ENCODE measurements at regions not wholly inside any gene's neighbourhood (a gene's known extent, or its start where the extent isn't known, plus 50 kb on each side); places are given as distances from the start of the nearest gene placed in this dataset.
A peak's percentile ranks its signal among the peaks of the same experiment; 100 is the strongest.

- no peak for DNase-seq (ENCODE audit: low read depth)
- no peak for TF ChIP-seq CTCF (IDR thresholded peaks at IDR 0.05; ENCODE audit: insufficient read depth, low read length)
- H3K4me3 ChIP-seq (ENCODE audit: low read depth, low read length), result no peak overlapping the region
Measured at GRCh38 chr3:162200836-162201235, 704.2 kb downstream of the OTOL1 start.

- no peak for DNase-seq (ENCODE audit: low read depth)
- TF ChIP-seq CTCF (IDR thresholded peaks at IDR 0.05; ENCODE audit: insufficient read depth, low read length), result no peak
- H3K4me3 ChIP-seq (ENCODE audit: low read depth, low read length), result no peak overlapping the region
Measured at GRCh38 chr3:162206648-162207047, 710.0 kb downstream of the OTOL1 start.

- TF ChIP-seq CTCF (IDR thresholded peaks at IDR 0.05; ENCODE audit: insufficient read depth, low read length), result no peak
- DNase-seq (ENCODE audit: low read depth), result no peak
- no peak overlapping the region for H3K4me3 ChIP-seq (ENCODE audit: low read depth, low read length)
Measured at GRCh38 chr3:162211470-162211869, 714.9 kb downstream of the OTOL1 start.

- no peak for DNase-seq (ENCODE audit: low read depth)
- H3K4me3 ChIP-seq (ENCODE audit: low read depth, low read length), result no peak overlapping the region
- no peak for TF ChIP-seq CTCF (IDR thresholded peaks at IDR 0.05; ENCODE audit: insufficient read depth, low read length)
Measured at GRCh38 chr3:162213196-162213595, 716.6 kb downstream of the OTOL1 start.

- no peak overlapping the region for H3K4me3 ChIP-seq (ENCODE audit: low read depth, low read length)
- TF ChIP-seq CTCF (IDR thresholded peaks at IDR 0.05; ENCODE audit: insufficient read depth, low read length), result no peak
- no peak for DNase-seq (ENCODE audit: low read depth)
Measured at GRCh38 chr3:162213956-162214355, 717.3 kb downstream of the OTOL1 start.

GRCh38 chr3:162217647-162218046 is 721.0 kb downstream of the OTOL1 start:
- DNase-seq (ENCODE audit: low read depth), result peak; percentile 31
- no peak for TF ChIP-seq CTCF (IDR thresholded peaks at IDR 0.05; ENCODE audit: insufficient read depth, low read length)

GRCh38 chr3:162218479-162218878 is 721.9 kb downstream of the OTOL1 start:
- no peak overlapping the region for H3K4me3 ChIP-seq (ENCODE audit: low read depth, low read length)
- no peak for DNase-seq (ENCODE audit: low read depth)
- no peak for TF ChIP-seq CTCF (IDR thresholded peaks at IDR 0.05; ENCODE audit: insufficient read depth, low read length)

More at GRCh38 chr3:162217647-162218046, 721.0 kb downstream of the OTOL1 start:
- no peak overlapping the region for H3K4me3 ChIP-seq (ENCODE audit: low read depth, low read length)

Data from fibroblast of the aortic adventitia (primary cell).